HG03060 (cell line): ENCODE measurements at regions not wholly inside any gene's neighbourhood (a gene's known extent, or its start where the extent isn't known, plus 50 kb on each side); places are given as distances from the start of the nearest gene placed in this dataset.
"Not testable (repeated sequence)": the region's sequence is repeated elsewhere in the genome, so short reads cannot be mapped to it uniquely, and the experiment has no call there.

Source experiments
- ATAC-seq: cut with Tn5 transposase; IDR thresholded peaks from one replicate; pipeline ENCODE4 v1.9.1; 2021; ENCODE audit warnings: low read depth, moderate number of reproducible peaks; ENCODE audit not compliant: unreplicated experiment

DNA sequence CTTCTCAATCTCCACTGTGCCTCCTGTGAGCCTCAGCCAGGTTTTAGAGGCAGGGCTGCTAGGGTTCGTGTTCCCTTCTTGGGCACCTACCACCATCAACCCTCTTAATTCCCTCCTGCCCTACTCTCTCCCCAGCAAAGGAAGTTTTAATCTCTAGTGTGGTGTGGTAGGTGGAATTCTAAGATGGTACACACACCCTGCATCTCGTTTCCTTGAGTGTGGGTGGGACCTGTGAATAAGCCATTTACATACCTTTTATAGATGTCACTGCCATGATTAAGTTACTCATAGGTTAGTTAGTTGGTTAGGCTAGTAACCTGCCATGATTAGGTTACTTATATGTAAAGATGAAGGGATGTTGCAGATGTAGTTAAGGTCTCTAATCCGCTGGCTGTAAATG, 114.8 kb upstream of the VRK1 start:
- no peak for ATAC-seq

DNA sequence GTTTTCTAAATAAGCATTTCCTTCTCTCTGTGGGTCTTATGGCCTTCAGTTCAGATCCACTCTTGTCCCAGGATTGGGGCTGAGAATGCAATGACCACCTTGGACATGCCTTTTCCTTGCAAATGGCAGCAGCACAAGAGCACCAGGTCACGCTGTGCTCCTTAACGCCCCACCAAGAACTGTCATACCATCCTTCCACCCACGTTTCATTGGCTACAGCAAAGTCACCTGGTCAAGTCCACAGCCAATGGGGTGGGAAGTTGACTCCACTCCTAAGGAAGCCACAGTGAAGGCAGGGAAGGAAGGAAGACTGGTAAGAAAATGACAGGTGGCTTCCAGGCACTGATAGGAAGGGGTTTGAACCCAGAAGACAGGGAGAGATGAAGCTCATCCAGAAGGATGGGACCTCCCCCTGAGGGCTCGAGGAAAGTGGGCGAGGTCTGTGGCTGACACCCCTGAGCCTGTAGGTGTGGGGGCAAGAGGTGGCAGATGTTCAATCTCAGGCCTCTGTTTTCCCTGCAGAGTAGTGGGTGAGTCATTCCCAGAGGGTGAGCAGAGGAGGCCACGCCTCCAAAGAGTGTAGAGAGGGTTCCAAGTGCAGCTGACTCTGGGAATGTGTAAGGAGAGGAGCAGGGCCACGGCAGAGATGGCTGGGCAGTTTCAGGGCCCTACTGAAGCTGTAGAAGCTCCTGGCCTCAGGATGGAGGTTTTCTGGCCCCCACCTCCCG, 113.5 kb upstream of the VRK1 start:
- no peak for ATAC-seq

DNA sequence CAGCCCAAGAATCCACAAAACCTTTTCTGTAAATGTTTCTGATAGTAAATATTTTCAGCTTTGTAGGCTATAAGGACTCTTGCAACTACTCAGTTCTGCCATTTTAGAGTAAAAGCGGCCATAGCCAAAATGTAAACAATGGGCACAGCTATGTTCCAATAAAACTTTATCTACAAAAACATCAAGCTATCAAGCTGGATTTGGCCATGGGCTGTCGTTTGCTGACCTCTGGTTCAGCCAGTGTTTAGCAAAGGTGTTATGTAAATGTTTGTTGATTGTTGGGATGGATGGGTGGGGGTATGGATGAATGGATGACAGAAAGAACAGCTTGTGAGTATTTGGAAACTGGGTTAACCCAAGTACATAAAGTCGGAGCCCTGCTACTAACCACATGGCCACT, 111.1 kb upstream of the VRK1 start:
- ATAC-seq, result no peak

DNA sequence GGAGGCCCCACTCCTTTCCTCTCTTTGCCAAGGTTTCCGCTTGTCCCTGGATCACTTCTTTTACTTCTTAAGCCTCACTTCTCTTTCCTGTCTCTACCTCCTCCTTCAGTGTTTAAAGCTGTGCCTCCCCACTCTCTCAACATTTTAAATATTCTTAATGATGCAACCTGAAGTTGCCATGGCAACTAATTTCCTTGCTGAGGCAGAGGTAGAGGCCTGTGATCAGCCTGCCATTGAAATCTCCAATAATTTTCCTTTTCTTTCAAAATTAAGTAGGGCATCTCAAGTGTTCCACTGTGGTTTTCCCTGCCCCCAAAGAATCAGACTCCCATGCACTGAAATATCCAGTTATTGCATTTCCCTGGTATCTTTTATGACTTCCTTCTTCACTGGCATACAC, 108.6 kb upstream of the VRK1 start:
- ATAC-seq, result no peak

DNA sequence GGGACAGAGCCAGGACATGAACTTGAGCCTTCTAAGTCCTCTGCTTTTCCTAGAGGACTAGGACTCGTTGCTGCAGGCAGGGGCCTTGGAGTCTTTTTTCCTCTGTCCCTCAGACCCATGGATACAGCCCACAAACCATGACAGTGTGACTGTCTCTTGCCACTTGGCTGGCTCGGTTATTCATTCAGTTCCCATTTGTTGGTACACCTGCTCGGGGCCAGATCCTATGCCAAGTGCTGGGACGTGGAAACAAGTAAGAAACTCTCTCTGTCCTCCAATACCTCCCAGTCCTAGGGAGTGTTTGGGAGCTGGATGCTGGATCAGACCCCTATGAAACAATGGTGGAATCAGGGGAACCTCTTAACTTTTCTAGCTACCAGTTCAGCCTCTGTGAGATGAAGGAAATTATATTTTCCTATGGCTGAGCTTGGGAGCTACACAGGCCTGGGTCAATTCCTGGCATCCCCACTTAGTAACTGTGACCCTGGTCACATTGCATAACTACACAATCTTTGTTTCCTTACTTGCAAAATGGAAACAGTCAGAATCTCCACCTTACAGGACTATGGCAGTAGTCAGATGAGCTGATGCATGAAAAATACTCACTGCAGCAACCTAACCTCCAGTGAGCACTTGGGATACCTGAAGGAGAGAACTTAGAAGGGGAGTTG, 106.3 kb upstream of the VRK1 start:
- ATAC-seq, result no peak

DNA sequence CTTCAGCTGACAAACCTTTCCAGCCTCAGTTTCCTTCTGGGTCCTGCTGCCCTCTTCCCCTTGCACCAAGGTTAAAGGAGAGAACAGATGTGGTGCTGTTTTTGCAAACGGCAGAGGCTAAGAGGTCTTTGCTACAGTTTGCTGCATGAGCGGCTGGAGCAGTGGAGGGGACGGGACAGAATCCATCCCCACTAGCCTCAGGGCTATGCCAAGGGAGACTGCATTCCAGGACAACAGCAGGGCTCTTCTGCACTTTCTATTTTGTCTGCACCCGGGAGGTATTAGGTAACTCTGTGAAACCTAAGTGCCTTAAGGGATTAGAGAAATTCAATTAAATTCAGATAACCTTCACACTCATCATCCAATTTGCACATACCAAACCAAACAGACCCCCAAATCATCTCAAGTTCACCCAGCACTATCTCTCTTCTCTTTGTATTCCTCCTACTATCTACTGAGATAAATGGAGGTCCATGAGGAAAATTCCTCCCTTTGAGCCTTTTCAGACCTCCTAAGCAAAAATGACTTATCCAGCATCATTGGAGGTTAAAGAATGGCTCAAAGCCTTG, 103.8 kb upstream of the VRK1 start:
- ATAC-seq, result no peak

DNA sequence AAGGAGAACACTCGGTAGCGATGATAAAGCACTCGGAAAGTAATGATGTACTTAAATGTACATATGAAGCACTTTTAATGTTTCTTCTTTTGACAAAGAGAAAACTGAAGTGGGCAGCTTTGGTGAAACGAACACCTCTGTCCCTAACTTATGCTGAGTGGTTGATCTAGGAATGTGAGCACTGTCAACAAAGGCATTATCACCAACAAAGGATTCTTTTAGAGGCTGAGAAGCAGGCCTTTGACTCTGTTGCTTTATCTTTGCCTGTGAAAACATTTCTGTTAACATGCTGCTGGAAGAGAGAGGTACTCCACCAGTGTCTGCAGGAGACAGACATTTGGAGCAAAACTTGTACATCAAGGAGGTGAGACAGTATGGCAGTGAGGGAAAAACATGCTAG, 103.2 kb upstream of the VRK1 start:
- no peak for ATAC-seq

DNA sequence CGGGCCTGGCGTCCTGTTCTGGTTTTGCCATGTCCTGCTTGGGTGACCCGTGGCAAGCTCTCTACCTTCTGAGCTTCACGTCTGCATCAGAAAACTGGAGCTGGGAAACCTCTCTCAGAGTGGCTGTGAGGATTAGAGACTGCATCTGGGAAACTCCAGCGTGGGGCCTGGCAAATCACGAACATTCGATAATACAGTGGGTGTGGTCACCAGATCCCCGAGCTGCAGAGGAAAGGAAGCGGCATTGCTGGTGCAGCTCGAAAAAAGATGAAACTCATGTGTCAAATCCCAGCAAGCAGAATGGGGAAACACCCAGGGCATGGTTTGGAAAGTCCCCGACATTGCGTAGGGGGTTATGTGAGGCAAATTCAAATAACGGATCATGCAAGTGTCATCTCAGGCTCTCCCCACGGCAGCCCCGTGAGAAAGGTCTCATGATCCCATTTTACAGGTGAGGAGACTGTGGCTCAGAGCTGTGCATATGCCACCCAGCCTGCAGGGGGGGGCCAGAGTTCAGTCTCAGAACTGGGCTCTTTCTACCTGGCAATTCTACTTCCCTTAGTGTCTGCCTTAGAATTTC, 98.1 kb upstream of the VRK1 start:
- ATAC-seq, result peak; percentile 84

DNA sequence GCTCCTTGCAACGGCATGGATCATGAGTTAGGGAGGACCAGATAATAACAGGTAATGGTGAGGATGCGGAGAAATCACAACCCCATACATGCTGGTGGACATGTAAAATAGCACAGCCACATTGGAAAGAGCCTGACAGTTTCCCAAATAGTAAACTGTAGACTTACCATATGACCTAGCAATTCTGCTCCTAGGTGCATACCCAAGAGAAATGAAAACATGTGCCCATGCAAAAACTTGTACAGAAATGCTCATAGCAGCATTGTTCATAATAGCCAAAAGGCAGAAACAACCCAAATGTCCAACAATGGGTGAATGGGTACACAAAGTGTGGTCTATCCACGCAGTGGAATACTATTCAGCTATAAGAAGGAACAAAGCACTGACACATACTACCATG, 97.5 kb upstream of the VRK1 start:
- ATAC-seq, result no peak

DNA sequence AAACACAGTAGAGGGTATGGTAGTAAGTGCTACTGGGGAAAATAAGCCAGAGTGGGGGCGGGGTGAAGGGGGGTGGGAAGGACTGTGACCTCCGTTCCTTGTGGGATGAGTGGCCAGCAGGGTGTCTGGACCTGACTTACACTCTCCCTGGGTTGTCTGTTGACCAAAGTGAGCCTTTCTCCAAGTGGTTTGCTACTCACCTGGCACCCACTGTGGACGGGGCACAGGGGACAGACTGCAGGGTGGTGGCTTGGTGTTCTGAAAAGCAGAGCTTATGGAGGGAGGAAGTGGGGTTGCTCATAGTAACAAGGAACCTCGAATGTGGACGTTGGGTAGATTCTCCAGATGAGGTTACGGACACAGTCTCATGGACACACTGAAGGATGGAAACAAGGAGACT, 94.4 kb upstream of the VRK1 start:
- no peak for ATAC-seq

DNA sequence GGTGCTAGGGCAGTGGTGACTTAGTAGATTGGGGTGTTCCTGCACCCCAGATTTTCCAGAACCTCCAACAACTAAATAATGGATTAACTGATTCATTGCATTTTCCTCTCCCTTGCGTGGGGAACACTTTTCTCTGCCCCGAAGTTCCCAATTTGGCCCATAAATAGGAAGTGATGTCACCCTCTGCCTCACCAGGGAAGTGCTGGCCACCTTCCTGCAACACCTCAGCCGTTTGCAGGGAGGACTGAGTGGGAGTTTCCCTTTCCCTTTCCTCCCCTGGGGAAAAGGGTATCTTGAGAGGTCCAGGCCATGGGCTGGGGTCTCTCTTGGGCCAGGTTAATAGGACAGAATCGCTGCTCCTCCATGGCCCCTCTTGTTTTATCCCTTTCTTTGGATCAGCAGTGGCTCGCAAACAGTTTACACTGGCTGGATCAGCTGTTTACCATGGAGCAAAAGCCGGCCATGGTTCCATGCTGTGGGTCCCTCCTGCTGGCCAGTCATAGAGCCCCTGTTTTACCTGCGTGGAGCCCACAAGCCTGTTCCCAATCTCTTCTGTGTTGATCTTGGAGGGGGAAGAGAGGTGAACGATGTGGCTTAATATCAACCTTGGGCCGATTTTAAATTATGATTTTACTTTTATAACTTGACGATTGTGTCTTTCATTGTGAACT, 91.6 kb upstream of the VRK1 start:
- no peak for ATAC-seq

DNA sequence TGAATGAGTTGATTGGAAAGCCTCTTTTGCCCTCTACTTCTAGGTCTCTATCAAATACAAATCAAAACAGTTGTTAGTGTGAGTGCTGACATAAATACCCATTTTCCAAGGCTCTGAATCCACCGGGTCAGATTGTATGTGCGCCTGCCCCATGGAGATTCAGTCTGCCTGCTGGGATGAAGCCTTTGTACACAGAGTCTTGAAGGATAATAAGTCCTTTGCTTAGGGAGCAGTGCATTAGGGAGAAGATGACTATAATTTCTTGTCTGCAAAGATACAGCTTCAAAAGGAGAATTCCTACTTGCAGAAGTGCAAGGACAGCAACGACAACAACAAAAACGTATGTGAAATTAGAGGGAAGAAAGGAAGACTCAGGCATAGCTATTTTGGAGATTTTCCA, 90.3 kb upstream of the VRK1 start:
- no peak for ATAC-seq

DNA sequence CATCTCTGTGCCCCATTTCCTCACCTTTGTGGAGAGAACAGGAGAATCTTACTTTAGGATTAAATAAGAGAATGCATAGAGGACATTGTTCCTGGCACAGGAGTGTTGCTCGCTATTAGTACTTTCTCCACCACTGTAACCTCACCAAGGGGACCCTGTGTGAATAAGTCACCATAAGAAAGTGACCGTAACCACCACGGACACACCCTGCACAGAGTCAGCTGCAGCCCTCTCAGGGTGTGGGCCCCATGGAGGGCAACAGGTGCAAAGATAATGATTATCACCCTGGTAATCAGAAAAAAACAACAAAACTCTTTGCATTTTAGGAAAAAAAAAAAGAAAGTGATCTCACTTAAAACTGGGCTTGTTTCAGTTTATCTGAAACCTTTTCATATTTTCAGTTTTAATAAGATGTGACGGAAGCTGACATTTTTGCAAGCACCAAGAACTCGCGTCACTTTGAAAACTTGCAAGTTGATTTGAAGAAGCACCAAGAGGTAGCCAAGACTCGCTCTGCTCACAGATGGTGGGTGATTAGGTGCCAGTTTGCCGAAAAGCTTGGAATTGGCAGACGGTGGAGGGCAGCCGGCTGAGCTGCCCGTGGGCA, 87.0 kb upstream of the VRK1 start:
- ATAC-seq, result no peak

DNA sequence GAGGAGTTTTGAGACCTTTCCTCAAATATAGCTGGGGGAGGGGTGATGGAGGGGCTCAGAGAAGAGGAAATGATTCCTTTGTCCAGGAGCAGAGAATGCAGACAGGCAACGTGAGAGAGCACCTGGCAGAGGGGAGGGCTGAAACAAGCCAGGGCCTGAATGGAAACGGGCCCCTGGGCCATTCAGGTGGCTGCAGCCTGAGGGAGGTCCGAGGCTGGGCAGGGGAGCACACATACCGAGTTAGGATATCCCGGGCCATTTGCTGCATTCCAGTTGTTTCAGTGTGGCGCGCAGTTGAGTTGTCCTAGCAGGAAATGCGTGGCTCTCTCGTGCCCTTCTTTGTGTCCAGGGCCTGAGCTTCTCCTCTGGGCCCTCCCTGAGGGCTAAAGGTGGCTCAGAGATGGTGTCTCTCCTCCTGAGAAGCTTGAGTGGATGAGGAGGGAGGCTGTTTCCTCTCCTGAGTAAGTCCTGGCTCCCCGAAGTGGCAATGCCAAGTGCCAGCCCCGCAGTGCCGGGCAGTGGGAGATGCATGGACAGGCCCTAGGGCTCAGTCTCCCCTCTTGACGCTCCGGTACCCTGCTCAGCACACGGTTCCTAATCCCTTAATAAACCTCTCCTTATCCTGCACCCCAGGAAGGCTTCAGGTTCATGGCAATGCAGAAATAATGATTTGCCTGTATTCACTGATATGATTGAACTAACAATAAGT, 85.5 kb upstream of the VRK1 start:
- ATAC-seq, result no peak

DNA sequence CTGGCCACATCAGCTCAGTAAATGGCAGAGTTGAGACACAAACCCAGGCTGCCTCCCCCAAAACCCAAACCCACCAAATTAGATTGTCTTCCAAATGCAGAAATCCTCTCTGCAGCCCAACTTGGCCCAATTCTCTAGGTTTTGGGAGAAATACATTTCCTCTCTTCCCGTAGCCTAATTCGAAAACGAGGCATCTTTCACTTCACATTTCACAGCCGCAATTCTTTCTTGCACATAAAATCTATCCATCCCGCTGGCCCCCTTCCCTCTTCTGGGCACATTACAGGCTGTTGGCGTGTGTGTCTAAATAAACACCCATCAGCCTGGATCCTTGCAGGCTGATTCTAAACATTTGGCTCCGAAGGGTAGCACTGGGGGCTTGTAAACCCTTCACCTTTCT, 83.8 kb upstream of the VRK1 start:
- no peak for ATAC-seq

DNA sequence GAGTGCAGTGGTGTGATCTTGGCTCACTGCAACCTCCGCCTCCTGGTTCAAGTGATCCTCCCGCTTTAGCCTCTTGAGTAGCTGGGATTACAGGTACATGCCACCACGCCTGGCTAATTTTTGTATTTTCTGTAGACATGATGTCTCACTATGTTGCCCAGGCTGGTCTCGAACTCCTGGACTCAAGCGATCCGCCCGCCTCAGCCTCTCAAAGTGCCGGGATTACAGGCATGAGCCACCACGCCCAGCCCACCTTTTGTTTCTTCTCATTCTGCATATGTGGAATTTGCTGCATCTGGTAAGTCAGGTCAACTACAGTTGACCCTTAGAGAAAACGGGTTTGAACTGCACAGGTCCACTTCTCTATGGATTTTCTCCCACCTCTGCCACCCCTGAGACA, 82.6 kb upstream of the VRK1 start:
- not testable (repeated sequence) for ATAC-seq

DNA sequence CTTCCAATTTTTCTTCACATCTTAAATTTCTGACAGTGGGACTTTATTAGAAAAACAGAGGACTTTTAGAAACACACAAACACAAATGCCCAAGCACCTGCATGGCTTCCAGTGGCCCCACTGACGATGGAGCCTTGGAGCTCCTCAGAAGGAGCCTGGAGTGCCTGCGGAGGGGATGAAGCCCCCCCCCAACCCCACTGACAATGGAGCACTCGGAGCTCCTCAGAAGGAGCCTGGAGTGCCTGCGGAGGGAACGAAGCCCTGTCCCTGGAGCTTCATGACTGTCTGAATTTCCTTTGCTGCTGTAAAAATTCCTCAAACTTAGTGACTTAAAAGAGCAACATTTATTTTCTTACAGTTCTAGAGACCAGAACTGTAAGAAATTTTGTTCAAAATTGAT, 80.1 kb upstream of the VRK1 start:
- ATAC-seq, result no peak

DNA sequence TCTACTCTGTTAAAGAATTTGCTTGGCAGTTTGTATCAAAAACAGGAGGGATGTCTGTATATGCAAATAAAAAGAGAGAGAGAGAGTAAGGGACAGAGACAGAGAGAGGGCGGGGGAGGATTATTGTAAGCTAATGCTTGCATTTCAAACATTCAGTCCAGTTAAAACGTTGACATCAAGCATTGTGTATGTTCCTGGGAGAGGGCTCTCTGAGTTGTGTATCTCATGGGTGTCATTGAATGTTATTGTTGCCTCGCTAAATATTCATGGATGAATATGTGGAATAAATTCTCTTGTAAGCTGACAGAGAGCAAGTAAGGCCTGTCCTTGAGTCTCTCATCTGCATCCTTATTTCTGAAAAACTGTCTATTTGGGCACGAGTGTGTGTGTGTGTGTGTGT, 78.8 kb upstream of the VRK1 start:
- no peak for ATAC-seq

DNA sequence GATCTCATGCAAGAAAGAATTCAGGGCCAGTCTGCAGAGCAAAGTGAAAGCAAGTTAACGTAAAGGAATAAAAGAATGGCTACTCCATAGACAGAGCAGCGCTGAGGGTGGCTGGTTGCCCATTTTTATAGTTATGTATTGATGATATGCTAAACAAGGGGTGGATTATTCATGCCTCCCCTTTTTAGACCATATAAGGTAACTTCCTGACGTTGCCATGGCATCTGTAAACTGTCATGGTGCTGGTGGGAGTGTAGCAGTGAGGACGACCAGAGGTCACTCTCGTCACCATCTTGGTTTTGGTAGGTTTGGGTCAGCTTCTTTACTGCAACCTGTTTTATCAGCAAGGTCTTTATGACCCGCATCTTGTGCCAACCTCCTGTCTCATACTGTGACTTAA, 76.5 kb upstream of the VRK1 start:
- not testable (repeated sequence) for ATAC-seq

DNA sequence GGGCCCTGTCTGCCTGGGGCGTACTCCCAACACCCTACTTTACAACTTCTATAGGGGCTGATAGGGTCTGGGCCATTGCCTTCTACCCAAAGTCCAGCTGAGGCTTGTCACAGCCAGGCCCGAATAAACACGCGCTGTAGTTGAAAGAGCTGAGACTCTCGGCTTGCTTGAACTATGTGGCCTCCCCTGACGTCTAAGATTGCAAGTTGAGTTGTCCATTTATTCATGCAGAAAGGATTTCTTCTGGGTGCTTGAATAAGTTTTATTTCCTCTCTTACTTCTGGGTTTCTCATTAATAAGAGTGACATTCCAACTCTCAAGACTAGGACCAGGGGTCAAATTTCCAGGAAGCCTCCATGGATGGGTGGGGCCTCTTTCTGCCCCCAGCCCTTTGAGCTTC, 74.4 kb upstream of the VRK1 start:
- ATAC-seq, result no peak
